Suppressor macrophage (primary cell): ENCODE measurements at regions not wholly inside any gene's neighbourhood (a gene's known extent, or its start where the extent isn't known, plus 50 kb on each side); places are given as distances from the start of the nearest gene placed in this dataset.

ENCODE experiments used
- DNase-seq, 4 experiments: peaks; one replicate each; pipeline ENCODE4 v3.0.0-alpha.2; 2020 to 2022

DNA sequence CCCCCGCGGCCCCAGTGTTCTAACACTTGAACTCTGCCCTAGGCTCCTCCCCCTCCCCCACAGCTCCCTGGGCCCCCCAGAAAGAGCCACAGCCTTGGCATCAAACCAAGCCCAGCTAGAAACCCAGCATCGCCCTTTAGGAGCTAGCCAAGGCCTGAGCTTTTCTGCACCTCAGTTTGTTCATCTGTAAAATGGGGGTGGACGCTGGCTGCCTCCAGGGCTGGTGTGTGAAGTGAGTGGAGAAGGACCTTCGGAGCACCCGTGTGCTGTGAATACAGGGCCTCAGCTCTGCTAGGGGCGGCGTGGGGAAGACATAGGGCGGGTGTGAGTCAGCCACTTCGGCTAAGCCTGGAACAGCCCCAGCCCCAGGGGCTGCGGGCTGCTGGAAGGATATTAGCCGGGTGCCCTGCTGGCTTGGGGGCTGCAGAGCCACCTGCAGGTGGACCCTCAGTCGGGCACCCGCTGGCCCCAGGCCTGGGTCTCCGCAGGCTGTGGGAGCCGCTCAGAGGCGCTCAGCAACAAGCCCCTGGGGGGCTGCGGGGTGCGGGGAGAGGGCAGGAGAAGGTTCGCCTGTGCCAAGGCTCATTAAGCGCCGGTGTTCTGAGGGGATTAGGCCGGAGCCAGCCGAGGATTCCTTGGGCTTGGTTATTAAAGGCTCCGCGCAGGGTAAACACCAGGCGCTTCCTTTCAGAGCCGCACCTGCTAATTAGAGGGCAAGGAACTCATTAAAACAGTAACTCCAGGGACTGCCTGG, 217.0 kb upstream of the CIBAR2 start:
- DNase-seq = no peak

DNA sequence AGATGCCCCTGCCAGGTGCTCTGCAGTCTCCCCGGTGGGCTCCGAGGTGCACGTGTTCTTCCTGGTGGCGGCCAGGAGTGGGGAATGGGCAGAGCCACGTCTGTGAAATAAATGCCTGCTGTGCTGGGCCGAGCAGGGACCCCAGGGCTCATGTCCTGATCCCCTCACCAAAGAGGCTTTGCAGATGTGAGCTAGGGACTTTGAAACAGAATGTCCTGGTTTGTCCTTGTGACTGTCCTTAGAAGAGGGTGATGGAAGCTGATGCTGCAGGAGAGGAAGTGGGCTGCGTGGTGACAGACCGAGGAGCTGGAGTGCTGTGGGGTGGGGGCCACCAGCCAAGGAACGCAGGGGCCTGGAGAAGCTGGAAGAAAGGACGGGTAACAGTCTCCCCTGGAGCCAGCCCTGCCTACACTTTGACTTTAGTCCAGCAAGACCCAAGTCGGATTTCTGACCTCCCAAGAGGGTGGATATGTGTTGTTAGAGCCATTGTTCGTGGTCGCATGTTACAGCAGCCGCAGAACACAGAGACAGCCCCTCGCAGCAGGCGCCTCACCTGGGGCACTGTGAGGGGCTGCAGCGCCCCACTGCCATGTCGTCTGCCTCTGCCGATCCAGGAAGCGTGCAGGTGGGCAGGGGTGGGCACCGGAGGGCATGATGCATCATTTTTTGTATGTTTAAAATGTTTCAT, 217.9 kb upstream of the CIBAR2 start:
- peak in 1 of 4 experiments; percentile 9 for DNase-seq

DNA sequence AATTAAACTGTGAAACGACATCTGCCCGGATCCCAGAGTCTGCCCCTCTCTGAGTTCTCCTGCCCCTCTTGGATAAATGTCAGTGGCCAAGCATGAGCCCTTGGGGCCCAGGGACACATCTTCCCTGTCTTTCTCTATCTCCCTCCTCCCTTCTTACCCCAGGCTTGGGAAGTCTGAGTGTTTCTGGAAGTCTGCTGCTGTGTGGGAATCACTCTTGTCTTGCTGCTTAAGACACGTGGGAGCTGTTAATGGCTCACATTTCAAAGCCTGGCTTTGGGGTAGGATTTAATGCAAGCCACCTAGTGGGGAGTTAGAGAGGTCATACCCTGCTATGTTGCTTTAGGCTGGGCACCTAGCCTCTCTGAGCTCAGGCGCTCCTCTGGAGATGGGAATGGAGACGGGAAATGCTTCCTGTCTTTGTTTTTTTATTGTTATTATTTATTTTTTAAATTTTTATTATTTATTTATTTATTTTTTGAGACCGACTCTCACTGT, 218.5 kb upstream of the CIBAR2 start:
- peak; percentile 64 to 82 (median 77) for DNase-seq

DNA sequence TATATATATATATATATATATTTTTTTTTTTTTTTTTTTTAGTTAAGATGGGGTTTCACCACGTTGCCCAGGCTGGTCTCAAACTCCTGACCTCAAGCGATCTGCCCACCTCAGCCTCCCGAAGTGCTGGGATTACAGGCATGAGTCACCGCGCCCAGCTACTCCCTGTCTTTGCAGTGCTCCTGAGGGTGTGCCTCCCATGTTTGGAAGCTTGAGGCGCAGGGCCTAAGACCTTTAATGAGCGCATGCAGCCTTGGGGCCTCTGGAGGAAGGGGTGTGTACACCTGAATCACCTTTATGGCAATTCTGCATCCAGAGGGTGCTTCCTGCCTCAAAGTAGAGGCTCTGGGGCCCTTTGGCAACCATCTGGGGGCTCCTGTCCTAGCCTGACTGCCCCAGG, 219.4 kb upstream of the CIBAR2 start:
- no peak for DNase-seq

DNA sequence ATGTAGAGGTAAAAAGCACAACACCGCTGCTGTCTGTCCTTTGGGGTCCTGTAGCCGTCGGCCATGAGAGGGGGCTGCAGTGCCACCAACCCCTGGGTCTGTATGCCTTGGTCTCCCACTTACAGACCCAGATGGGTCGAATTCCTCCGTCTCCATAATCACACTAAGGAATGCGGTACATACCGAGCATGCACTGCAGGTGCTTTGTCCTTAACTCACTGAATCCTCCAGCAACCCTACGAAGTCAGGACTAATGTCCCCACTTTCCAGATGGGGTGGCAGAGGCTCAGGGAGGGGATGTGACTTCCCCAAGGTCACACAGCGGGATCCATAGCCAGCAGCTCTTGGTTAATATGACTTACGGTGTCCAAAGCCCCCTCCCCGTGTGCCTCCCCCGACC, 219.9 kb upstream of the CIBAR2 start:
- no peak for DNase-seq

DNA sequence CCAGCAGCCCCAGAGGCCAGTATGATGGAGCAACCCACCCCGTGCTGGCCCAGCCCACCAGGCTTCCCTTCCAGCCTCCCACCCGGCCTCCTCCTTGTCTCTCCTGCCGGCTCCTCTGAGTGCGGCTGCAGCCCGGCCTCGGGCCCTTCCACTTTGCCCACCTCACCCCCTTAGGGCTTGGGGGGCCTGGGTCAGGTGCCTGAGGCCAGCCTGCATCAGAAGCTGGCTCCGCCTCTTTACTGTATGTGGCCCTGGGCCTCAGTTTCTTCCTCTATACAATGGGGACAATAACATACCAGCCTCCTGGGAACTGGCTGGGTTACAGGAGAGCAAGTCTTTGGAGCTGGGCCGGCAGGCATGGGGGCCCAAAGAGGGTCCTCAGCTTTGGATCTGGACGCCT, 221.1 kb upstream of the CIBAR2 start:
- DNase-seq = no peak

DNA sequence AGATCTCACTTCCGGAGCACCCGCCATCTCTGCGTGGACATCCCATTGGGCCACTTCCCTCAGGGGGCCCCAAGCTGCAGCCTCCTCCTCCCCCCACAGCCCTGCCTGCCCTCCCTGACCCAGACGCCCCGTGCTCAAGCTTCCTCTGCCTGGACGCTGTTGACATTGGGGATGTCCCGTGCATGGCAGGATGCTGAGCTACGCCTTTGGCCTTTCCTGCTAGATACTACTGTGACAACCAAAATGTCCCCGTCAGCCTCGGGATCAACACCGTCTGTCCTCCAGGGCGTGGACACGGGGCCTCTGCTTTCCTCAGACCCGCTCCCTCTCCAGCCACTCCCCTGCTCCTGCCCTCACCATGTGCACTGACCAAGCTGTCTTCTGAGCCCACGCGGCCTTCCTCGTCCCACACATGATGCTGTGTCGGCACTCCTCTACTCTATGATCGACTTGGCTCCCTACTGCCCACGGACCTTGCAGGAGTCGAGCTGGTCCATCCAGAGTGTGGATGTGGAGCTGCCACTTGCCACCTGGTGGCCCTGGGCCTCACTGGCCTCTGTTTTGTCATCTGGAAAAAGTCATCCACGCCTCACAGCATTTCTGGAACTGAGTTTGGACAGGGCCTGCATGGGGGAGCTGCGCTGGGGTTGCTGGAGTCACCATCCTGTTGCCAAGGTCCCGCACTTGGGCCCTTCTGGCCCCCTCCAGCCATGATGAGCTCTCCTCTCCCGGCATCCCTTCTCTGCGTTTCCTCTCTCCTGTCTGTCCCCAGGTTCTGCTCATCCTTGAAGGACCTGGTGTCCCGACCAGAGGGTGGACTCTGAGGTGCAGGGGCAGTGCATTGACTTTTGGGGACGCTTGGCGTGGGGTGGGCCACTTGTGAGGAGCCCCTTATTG, 221.7 kb upstream of the CIBAR2 start:
- DNase-seq = peak in 2 of 4 experiments; percentile 24 to 25

DNA sequence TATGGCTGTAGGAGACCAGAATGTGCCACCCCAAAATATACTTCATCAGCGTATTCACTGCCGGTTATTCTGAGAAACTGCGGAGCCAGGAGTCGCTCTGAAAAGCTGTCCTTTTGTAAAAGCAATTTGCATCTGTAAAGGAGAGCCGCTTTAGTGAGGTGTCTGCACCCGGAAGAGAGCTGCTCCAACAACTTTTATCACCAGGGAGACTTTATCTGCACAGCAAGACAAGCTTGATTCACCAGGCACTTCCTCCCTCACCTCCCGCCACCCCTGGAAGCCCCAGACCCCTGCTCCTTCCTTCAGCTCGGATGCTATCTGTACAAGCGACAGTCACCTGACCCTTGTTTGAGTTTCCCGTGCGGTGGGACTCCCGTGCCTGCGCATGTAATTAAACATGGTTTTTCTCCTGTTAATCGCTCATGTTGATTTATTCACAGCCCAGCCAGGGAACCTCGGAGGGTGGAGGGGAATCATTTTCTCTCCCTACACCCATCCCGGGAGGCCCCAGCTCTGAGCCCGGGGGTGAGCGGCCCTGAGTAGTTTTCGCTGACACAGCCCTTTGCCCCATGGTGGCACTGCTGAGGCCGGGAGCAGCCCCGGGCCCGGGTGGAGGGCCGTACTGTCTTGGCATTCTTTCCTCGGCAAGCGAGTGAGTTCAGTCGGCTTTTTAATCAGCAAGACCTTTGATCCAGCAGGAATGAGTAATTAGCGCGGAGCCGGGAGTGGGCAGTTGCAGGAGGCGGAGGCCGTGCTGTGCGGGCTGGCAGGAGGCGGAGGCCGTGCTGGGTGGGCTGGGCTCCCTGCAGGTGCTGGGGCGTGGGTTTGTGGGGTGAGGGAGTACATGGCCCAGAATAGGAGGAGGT, 222.7 kb upstream of the CIBAR2 start:
- DNase-seq = peak in 2 of 4 experiments; percentile 12 to 16

DNA sequence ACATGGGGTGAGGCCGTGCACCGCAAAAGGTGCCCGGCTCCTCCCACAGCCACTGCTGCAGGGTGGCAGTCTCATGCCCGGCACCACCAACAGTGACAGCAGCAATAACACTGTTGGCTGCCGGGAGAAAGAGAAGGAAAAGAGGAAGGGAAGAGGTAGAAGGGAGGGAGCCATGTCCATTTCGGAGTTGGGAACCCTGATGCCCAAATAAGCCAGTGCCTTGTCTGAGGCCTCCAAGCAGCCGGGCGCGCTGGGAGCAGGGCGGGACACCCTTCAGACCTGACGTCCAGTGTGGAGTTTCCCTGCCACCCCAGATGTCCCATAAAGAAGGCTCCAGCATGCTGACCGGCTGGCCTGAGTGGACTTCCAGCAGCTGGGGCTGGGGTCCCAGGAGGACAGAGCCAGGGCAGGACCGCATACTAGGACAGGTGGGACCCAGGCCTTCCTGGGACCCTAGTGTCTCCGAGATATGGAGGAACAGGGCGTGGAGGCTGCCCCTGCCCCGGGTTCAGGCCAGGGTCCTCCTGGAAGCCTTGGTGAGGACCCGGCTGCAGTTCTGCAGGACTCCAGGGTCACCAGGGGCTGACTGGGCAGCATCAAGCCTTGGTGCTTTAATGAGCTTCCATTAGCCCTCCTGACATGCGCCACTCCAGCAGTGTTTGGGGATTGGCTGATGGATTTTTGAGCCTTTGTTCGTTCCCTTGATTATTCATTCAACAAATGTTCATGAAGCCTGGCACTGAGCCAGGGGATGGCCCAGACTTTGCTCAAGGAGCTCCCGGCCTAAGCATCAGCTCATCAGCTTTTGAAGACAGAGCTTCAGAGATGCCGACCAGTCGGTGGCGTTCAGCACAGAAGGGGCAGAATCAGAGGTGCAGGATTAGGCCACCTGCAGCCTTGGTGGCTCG, 223.6 kb upstream of the CIBAR2 start:
- DNase-seq = peak in 1 of 4 experiments; percentile 14

DNA sequence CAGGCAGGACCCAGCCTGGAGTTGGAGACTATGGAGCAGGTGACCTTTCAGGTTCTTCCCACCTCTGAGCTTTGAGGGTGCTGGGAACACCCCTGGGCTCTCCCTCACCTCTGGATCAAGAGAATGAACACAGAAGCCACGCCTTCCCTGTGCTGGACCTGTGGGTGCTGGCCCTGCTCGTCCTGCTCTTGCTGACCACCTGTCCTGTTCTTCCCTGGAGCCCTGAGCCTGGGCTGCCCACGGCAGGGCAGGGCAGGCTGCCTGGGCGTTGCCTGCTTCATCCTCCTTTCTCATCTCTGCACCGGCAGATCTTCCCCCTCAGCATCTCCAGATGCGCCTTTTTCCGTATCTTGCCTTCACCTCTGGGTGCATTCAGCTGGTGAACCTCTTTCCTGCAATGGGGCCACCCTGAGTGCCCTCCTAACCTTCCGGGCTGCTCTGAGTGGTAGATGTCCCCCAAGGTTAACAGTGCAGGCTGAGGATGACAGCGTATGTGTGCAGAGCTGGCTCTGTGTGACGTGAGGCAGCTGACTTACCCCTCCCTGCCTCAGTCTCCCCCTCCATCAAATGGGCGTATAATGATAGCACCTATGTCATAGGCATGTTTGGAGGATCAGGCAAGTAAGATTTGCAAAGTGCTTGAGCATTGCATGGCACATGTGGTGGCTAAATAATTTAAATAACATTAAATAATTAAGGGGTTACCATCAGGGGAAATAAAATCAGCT, 225.8 kb upstream of the CIBAR2 start:
- no peak for DNase-seq

DNA sequence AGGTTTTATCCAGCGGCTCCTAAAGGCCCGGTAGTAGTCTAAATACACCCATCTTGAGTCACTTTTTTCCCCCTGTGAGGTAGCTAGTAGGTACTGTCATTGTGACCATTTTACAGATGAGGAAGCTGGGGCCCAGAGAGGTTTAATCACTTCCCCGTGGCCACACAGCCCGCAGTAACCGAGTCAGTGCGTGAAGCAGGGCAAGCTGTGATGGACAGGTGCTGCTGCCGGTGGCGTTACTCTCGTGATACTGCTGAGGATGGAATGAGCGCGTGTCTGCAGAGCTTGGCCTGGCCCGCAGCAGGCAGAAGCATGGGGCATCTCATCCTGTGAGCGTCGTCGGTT, 226.3 kb upstream of the CIBAR2 start:
- DNase-seq = no peak

DNA sequence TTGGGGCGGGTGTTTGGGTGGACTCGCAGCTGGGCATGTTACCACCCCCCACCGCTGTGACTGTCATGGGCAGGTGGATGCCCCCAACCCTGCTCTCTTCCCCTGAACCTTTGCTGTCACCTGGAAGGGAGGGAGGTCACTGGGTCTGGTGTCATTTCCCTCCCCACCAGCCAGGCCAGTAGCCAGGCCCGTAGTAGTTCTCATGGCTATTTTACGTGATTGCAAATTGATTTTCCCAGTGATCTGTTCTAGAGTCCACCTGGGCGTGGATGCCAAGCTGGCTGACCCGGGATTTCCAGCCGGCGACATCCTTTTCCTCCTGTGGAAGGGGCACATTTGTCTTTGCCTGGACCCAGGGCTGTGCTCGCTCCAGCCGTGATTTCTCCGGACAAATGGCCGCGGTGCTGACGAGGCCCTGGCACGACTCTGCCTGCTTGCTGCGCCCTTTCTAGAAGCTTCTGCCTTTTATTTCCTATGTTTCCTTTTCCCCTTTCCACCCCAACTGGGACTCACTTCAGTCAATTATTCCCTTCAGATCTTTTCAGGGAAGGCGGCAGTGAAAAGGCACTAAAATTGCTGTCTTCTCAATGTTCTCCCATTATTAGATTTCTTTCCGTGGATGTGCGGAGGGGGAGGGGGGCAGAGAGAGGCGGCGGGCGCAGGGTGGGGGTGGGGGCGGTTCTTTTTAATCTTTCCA, 226.9 kb upstream of the CIBAR2 start:
- DNase-seq = no peak

DNA sequence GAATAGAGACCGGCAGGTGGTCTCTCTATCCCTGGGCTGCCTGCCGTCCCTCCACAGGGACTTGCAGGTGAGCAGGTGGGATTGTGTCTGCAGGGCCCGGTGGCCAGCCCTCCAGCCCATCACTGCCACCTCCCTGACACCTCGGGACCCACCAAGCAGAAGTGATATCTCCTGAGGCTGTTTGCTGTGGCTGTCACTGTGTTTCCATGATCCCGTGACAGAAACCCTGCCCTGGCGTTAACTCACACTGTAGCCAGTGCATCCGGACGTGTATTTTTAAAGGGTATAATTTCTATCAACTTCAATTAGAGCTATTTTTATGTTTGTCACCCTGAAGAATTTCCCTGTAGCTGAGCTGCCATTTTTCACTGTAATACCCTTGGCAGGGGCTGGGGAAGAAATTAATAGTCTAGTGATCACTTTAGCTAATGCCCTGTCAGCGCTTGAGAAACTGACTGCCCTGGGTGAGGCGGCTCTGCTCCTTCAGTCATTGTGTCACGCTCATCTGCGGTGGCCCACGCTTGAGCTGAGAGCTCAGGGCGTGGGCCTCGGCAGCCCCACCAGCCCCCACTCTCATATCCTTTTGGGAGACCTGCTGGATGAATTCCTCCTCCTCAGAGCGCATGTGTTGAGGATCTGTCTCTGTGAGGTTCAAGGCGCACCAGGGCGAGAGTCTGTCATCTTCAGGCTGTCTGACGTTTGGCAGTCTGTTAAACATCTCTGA, 229.9 kb upstream of the CIBAR2 start:
- DNase-seq = no peak

DNA sequence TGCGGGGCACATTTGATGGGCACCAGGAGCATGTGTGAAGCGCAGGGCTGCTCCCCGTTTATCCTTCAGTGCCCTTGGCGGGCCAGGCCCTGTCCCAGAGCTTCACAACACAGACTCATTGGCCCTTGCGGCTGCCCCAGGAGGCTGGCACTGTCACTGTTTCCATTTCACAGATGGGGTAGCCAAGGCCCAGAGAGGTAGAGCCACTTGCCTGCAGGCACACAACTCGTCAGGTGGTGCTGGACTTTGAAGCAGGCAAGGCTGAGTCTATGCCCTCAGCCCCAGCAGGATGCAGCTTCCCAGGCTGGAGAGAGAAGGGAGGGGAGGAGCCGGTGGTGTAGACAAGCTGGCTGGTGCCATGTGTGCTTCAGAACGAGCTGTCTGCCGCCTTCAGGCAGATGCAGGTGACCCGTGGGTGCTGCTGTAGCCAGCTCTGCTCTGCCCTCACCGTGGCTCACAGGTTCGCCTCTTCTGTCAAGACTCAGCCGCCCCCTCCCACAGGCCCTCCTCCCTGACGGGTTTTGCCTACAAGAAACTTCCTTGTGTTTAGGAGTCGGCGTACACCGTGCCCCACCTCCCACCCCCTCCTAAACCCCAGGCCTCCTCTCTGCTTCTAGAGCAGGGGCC, 232.3 kb upstream of the CIBAR2 start:
- DNase-seq = no peak

DNA sequence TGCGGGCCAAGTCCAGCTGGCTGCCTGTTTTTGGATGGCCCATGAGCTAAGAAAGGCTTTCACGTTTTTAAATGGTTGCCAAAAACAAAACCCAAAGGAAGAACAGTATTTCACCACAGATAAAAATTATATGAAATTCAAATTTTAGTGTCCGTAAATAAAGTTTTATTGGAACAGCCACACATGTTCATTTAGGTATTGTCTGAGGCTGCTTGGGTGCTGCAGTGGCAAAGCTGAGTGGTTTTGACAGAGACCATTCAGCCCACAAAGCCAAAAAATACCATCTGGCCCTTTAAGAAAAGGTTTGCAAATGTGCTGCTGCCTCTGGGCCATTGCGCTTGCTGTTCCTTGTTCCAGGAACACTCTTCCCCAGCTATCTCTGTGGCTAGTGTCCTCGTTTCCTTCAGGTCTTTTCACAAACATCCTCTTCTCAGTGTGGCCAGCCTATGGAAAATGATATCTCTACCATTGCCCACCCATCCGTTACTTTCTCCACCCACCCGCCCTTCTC, 232.9 kb upstream of the CIBAR2 start:
- no peak for DNase-seq

DNA sequence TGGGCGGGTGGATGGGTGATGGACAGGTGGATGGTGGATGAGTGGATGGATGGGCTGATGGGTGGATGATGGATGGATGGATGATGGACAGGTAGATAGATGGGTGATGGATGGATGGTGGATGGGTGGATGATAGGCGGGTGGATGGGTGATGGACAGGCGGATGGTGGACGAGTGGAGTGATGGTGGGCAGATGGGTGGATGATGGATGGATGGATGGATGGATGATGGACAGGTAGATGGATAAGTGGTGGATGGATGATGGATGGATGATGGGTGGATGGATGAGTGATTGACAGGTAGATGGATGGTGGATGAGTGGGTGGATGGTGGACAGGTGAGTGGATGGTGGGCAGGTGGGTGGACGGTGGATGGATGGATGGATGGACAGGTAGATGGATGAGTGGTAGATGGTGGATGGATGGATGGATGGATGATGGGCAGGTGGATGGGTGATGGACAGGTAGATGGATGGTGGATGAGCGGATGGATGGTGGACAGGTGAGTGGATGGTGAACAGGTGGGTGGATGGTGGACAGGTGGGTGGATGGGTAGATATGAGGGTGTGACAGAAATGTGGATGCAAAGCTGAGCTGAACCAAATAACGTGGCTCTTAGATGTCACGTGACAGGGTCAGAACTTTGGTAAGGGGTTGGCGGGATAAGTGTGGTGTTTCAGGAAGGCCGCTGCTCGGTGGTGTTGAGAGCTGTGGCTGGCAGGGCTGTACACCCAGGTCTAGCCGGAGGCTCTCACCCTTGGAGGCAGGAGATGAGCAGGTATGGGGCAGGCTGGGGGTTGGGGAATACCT, 234.3 kb upstream of the CIBAR2 start:
- DNase-seq = no peak

DNA sequence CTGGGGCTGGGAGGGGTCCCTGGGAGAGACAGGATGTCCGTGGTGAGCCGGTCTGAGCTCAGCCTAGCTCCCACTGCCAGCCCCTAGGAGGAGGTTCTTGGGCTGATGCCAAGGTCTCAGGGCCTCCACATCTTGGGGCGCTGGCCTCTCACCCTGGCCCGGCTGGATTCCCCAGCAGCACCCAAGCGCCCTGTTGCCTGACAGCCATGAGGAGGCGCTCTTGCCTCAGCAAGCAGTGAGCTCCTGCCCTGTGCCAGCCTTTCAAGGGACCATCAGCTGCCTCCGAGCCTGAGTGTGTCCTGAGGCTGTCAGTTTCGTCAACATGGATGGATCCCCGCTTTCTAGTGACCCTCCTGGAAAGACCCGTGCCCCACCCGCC, 234.9 kb upstream of the CIBAR2 start:
- peak; percentile 12 to 43 (median 32) for DNase-seq
